ENCODE measurements at regions not wholly inside any gene's neighbourhood (a gene's known extent, or its start where the extent isn't known, plus 50 kb on each side); places are given as distances from the start of the nearest gene placed in this dataset.

DNA sequence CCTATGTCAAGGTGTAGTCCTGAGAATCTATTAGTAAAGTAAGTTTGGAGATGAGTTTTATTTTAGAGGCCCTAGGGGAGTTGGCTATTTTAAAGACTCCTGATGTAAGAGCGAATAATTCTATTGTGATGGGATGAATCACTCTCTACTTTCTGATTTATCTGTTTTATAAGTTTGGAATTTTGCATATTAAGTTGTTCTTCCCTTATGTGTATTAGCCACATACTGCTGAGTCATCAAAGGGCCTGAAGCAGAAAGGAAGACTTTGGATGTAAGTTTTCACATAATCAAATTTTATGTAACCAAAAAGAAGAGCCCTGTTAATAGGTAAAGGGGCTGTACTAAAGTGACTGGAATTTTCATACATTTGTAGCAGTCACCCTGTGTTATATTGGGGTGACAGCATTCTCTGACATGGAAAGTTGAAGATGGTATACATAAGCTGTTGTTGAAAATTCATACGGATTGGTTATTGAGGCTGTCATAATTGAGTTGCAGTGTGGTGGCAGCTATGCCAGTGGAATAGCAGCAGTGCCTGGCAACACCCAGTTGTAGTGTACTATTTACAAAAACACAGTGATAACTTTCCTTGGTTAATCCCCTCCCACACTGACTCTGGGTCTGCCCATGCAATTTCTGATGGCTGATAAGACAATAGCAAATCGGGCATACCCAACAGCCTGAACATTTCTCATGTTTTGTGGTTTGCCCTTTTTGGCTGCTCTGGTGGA is 90.6 kb upstream of the NTM start:
- H2AFZ ChIP-seq (ENCODE audit: low read depth, low read length), result no peak overlapping the region
- H3K27ac ChIP-seq (ENCODE audit: low read length), result no peak overlapping the region
- H3K9ac ChIP-seq (ENCODE audit: low read length), result no peak overlapping the region
- TF ChIP-seq, protein P1, sequence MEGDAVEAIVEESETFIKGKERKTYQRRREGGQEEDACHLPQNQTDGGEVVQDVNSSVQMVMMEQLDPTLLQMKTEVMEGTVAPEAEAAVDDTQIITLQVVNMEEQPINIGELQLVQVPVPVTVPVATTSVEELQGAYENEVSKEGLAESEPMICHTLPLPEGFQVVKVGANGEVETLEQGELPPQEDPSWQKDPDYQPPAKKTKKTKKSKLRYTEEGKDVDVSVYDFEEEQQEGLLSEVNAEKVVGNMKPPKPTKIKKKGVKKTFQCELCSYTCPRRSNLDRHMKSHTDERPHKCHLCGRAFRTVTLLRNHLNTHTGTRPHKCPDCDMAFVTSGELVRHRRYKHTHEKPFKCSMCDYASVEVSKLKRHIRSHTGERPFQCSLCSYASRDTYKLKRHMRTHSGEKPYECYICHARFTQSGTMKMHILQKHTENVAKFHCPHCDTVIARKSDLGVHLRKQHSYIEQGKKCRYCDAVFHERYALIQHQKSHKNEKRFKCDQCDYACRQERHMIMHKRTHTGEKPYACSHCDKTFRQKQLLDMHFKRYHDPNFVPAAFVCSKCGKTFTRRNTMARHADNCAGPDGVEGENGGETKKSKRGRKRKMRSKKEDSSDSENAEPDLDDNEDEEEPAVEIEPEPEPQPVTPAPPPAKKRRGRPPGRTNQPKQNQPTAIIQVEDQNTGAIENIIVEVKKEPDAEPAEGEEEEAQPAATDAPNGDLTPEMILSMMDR (IDR thresholded peaks at IDR 0.05; ENCODE audit: low read depth, low read length), result no peak
- TF ChIP-seq EZH2phosphoT487 (IDR thresholded peaks at IDR 0.05; ENCODE audit: low read depth), result no peak
- no peaks in the 10 kb centered on the region for H3K36me3 ChIP-seq (replicated peaks; ENCODE audit: low read depth, low read length)
- no peaks in the 10 kb centered on the region for H3K79me2 ChIP-seq (ENCODE audit: low read length)
- H3K27me3 ChIP-seq (ENCODE audit: low read depth, low read length), result peaks cover 6% of the 10 kb centered on the region; the same call in 1 of the 2 replicates
- H3K9me3 ChIP-seq (ENCODE audit: insufficient read depth, low read length), result no peaks in the 10 kb centered on the region
- no peaks in the 10 kb centered on the region for H4K20me1 ChIP-seq (ENCODE audit: insufficient read depth, low read length)
- H3K4me3 ChIP-seq (ENCODE audit: low read length), result no peak overlapping the region
- no peaks in the 10 kb centered on the region for H3K4me1 ChIP-seq (ENCODE audit: low read length)
- H3K4me2 ChIP-seq (ENCODE audit: low read length), result no peak overlapping the region

- TF ChIP-seq EZH2phosphoT487 (IDR thresholded peaks at IDR 0.05; ENCODE audit: low read depth), result no peak
- TF ChIP-seq, protein P1 (IDR thresholded peaks at IDR 0.05; ENCODE audit: low read depth, low read length), result no peak
- Histone ChIP-seq H3K4me3 (ENCODE audit: low read length) (no peak overlapping the region), H3K27me3 (ENCODE audit: low read depth, low read length) (peaks cover 6% of the 10 kb centered on the region; the same call in 1 of the 2 replicates), H3K36me3 (replicated peaks; ENCODE audit: low read depth, low read length) (no peaks in the 10 kb centered on the region), H3K79me2 (ENCODE audit: low read length) (no peaks in the 10 kb centered on the region), H3K4me2 (ENCODE audit: low read length) (no peak overlapping the region), H3K4me1 (ENCODE audit: low read length) (no peaks in the 10 kb centered on the region), H2AFZ (ENCODE audit: low read depth, low read length) (no peak overlapping the region), H3K9ac (ENCODE audit: low read length) (no peak overlapping the region), H3K27ac (ENCODE audit: low read length) (no peak overlapping the region), H3K9me3 (ENCODE audit: insufficient read depth, low read length) (no peaks in the 10 kb centered on the region), H4K20me1 (ENCODE audit: insufficient read depth, low read length) (no peaks in the 10 kb centered on the region)
Measured at GRCh38 chr11:131281316-131281715, 89.1 kb upstream of the NTM start.

DNA sequence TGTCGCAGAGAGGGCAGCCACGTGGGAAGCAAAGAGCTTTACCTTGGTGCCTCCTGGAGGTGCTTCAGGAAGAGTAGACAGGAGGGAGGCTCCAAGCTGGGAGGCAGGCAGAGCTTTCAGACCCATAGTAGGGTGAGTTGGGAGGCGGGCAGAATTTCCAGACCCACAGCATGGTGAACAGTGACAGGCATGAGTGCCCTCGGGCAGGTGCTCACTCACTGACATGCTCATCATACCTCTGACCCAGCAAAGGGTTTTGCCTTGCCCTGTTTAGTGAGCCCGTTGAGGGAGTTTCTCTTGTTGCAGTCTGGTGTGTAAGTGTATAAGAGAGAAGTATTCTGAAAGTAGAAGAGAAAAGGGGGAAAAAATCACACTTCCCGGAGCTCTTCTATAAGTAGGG is 86.4 kb upstream of the NTM start:
- H3K27ac ChIP-seq (ENCODE audit: low read length), result no peak overlapping the region
- H3K36me3 ChIP-seq (replicated peaks; ENCODE audit: low read depth, low read length), result no peaks in the 10 kb centered on the region
- H3K27me3 ChIP-seq (ENCODE audit: low read depth, low read length), result peaks cover 6% of the 10 kb centered on the region; the same call in 1 of the 2 replicates
- H2AFZ ChIP-seq (ENCODE audit: low read depth, low read length), result no peak overlapping the region
- H4K20me1 ChIP-seq (ENCODE audit: insufficient read depth, low read length), result no peaks in the 10 kb centered on the region
- no peak overlapping the region for H3K9ac ChIP-seq (ENCODE audit: low read length)
- H3K9me3 ChIP-seq (ENCODE audit: insufficient read depth, low read length), result no peaks in the 10 kb centered on the region
- H3K4me3 ChIP-seq (ENCODE audit: low read length), result no peak overlapping the region
- no peaks in the 10 kb centered on the region for H3K79me2 ChIP-seq (ENCODE audit: low read length)
- no peaks in the 10 kb centered on the region for H3K4me1 ChIP-seq (ENCODE audit: low read length)
- H3K4me2 ChIP-seq (ENCODE audit: low read length), result no peak overlapping the region
- TF ChIP-seq, protein P1 (IDR thresholded peaks at IDR 0.05; ENCODE audit: low read depth, low read length), result no peak

- H3K4me3 ChIP-seq (ENCODE audit: low read length), result no peak overlapping the region
- H3K9ac ChIP-seq (ENCODE audit: low read length), result no peak overlapping the region
- H3K4me1 ChIP-seq (ENCODE audit: low read length), result no peaks in the 10 kb centered on the region
- H3K36me3 ChIP-seq (replicated peaks; ENCODE audit: low read depth, low read length), result no peaks in the 10 kb centered on the region
- H4K20me1 ChIP-seq (ENCODE audit: insufficient read depth, low read length), result no peaks in the 10 kb centered on the region
- no peaks in the 10 kb centered on the region for H3K9me3 ChIP-seq (ENCODE audit: insufficient read depth, low read length)
- peaks cover 36% of the 10 kb centered on the region for H3K27me3 ChIP-seq (ENCODE audit: low read depth, low read length)
- TF ChIP-seq, protein P1 (IDR thresholded peaks at IDR 0.05; ENCODE audit: low read depth, low read length), result no peak
- no peak for TF ChIP-seq EZH2phosphoT487 (IDR thresholded peaks at IDR 0.05; ENCODE audit: low read depth)
- no peak overlapping the region for H2AFZ ChIP-seq (ENCODE audit: low read depth, low read length)
- no peak overlapping the region for H3K27ac ChIP-seq (ENCODE audit: low read length)
- H3K4me2 ChIP-seq (ENCODE audit: low read length), result no peak overlapping the region
- no peaks in the 10 kb centered on the region for H3K79me2 ChIP-seq (ENCODE audit: low read length)
Measured at GRCh38 chr11:131288521-131289091, 81.8 kb upstream of the NTM start.

Measured in OCI-LY3 (cell line).